T-helper 2 cell treated with Interferon-gamma antibody and Interleukin-4, amounts not matched to agents 100 ng/mL and 5 ng/mL, for 36 hours (primary cell): ENCODE measurements at regions not wholly inside any gene's neighbourhood (a gene's known extent, or its start where the extent isn't known, plus 50 kb on each side); places are given as distances from the start of the nearest gene placed in this dataset.
"Not testable (repeated sequence)": the region's sequence is repeated elsewhere in the genome, so short reads cannot be mapped to it uniquely, and the experiment has no call there.

Experiments used
- intact Hi-C: fragments of 100-400 bp; cut with micrococcal nuclease; formaldehyde crosslinking; loops from one replicate; pipeline ENCODE4 v1.15.1; 2023

DNA sequence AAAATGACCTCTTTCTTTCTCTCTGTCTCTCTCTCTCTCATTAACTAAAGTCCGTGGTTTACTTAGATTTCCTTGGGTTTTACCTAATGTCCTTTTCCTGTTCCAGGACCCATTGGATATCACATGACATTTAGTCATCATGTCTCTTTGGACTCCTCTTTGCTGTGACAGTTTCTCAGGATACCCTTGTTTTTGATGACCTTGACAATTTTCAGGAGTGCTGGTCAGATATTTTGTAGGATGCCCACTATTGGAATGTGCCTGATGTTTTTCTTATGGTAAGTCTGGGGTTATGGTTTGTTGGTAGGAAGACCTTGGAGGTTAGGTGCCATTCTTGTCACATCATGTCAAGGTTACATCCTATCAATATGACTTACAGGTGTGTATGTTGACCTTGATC, 199.2 kb upstream of the HTR1E start:
- intact Hi-C loops: no loop called here

DNA sequence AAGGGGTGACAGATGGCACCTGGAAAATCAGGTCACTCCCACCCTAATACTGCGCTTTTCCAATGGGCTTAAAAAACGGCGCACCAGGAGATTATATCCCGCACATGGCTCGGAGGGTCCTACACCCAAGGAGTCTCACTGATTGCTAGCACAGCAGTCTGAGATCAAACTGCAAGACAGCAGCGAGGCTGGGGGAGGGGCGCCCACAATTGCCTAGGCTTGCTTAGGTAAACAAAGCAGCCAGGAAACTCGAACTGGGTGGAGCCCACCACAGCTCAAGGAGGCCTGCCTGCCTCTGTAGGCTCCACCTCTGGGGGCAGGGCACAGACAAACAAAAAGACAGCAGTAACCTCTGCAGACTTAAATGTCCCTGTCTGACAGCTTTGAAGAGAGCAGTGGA, 205.7 kb upstream of the HTR1E start:
- intact Hi-C loops: not testable (repeated sequence)

DNA sequence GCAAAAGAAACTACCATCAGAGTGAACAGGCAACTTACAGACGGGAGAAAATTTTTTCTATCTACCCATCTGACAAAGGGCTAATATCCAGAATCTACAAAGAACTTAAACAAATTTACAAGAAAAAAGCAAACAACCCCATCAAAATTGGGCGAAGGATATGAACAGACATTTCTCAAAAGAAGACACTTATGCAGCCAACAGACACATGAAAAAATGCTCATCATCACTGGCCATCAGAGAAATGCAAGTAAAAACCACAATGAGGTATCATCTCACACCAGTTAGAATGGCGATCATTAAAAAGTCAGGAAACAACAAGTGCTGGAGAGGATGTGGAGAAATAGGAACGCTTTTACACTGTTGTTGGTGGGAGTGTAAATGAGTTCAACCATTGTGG, 206.6 kb upstream of the HTR1E start:
- intact Hi-C loops: not testable (repeated sequence)

- intact Hi-C loops: no loop called here
Measured at GRCh38 chr6:86730216-86730615, 207.1 kb upstream of the HTR1E start.

- intact Hi-C loops: no loop called here
Measured at GRCh38 chr6:86728976-86729375, 208.4 kb upstream of the HTR1E start.

DNA sequence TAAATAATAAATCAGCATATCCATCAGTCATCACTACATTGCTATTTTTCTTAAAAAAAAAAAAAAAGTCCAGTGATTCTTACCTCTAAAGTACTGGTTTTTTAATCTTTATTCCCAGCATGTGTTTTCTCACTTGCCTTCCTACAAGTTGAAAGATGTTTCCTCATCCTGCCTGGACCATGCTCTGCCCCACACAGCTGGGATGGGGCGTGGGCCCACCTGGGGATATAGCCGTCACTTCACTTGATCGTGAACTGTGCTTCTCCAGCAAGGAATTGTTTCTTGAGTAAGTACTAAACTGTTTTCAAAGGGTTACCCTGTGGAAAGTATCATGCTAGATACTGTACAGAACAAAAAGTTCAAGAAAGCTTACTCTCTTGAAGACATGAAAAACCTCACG, 212.6 kb upstream of the HTR1E start:
- intact Hi-C loops: no loop called here

GRCh38 chr6:86723729-86724128, 213.6 kb upstream of the HTR1E start:
- intact Hi-C loops: no loop called here

DNA sequence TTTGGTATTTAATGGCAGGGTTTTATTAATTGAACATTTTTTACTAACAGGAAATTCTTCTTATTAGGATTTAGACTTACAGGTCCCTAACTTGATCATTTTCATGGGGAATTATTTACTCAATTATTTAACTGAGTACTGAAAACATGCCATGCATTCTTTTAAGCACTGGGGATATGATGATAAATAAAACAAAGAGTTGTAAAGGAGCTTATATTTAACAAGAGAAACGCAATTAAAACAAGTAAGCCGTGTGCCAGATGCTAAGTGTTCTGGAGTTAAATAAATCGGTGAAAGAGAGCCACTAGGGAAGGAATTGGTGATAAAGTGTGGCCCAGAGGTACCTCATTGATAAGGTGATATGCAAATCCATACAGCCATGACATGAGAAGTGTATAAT, 214.2 kb upstream of the HTR1E start:
- intact Hi-C loops: no loop called here

GRCh38 chr6:86722131-86722530, 215.2 kb upstream of the HTR1E start:
- intact Hi-C loops: no loop called here

- intact Hi-C loops: no loop called here
Measured at GRCh38 chr6:86715676-86716075, 221.7 kb upstream of the HTR1E start.

DNA sequence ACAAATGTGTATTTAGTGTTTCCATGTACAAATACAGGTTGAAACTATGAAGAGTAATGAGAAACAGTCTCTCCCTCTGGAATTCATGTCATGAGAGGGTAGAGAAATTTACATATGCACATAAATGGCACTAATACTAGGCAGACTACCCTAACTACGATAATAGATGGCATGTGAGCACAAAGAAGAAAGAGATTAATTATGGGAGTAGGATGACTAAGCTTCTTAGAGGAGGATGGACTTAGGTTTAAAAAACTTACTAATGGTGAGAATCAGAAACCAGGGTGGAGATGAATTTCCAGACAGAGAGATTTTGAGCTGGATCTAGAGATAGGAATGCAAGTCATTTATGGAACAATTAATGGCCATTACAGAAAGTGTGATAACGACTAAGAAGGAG, 225.3 kb upstream of the HTR1E start:
- intact Hi-C loops: no loop called here

- intact Hi-C loops: no loop called here
Measured at GRCh38 chr6:86707545-86708120, 229.7 kb upstream of the HTR1E start.

DNA sequence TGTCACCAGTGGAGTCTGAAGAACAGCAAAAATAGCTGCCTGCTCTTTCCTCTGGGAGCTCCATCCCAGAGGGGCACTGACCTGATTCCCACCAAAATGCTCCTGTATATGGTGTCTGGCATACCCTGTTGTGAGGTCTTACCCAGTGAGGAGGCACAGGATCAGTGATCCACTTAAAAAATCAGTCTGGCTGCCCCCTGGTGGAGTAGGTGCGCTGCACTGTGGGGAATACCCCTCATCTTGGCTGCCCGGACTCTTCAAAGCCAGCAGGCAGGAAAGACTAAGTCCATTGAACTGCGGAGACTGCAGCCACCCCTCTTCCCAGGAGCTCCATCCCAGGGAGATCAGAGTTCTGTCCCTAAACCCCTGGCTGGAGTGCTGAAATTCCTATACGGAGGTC, 230.9 kb upstream of the HTR1E start:
- intact Hi-C loops: no loop called here

DNA sequence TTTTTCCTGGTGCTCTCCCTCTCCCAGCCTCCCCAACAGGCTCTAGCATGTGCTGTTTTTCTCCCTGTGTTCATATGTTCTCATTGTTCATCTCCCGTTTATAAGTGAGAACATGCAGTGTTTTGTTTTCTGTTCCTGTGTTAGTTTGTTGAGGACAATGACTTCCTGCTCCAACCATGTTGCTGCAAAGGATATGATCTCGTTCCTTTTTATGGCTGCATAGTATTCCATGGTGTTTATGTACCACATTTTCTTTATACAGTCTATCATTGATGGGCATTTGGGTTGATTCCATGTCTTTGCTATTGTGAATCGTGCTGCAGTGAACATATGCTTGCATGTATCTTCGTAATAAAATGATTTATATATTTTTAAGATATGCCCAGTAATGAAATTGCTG, 236.1 kb upstream of the HTR1E start:
- intact Hi-C loops: not testable (repeated sequence)

- intact Hi-C loops: no loop called here
Measured at GRCh38 chr6:86686496-86686895, 250.8 kb upstream of the HTR1E start.

- intact Hi-C loops: no loop called here
Measured at GRCh38 chr6:86685230-86685797, 252.0 kb upstream of the HTR1E start.

- intact Hi-C loops: no loop called here
Measured at GRCh38 chr6:86683132-86683908, 254.0 kb upstream of the HTR1E start.

- intact Hi-C loops: no loop called here
Measured at GRCh38 chr6:86682297-86682696, 255.0 kb upstream of the HTR1E start.

GRCh38 chr6:86681140-86681539, 256.2 kb upstream of the HTR1E start:
- intact Hi-C loops: not testable (repeated sequence)

DNA sequence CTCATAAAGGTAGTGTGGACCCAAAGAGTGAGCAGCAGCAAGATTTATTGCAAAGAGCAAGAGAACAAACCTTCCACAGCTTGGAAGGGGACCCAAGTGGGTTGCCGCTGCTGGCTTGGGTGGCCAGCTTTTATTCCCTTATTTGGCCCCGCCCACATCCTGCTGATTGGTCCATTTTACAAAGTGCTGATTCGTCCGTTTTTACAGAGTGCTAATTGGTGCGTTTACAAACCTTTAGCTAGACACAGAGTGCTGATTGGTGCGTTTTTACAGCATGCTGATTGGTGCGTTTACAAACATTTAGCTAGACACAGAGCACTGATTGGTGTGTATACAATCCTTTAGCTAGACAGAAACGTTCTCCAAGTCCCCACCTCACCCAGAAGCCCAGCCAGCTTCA, 265.2 kb upstream of the HTR1E start:
- intact Hi-C loops: not testable (repeated sequence)

GRCh38 chr6:86657192-86657591, 280.1 kb upstream of the HTR1E start:
- intact Hi-C loops: no loop called here

GRCh38 chr6:86629123-86629522, 308.2 kb upstream of the HTR1E start:
- intact Hi-C loops: no loop called here

GRCh38 chr6:86619428-86619827, 317.9 kb upstream of the HTR1E start:
- intact Hi-C loops: no loop called here
